Kidney tubule cell (primary cell): ENCODE measurements at regions not wholly inside any gene's neighbourhood (a gene's known extent, or its start where the extent isn't known, plus 50 kb on each side); places are given as distances from the start of the nearest gene placed in this dataset.
"Not testable (repeated sequence)": the region's sequence is repeated elsewhere in the genome, so short reads cannot be mapped to it uniquely, and the experiment has no call there.

Experiments
- DNase-seq: peaks from one replicate; pipeline ENCODE4 v3.0.0-alpha.2; 2018; ENCODE audit warnings: low spot score

GRCh38 chr22:40094485-40094884, 83.2 kb upstream of the TNRC6B start:
- no peak for DNase-seq

DNA sequence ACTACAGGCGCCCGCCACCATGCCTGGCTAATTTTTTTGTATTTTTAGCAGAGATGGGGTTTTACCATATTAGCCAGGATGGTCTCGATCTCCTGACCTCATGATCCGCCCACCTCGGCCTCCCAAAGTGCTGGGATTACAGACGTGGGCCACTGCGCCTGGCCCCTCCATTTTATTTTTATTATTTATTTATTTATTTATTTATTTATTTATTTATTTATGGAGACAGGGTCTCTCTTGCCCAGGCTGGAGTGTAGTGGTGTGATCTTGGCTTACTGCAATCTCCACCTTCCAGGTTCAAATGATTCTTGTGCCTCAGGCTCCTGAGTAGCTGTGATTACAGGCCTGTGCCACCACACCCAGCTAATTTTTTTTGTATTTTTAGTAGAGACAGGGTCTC, 77.8 kb upstream of the TNRC6B start:
- not testable (repeated sequence) for DNase-seq

- no peak for DNase-seq
Measured at GRCh38 chr22:40105755-40106154, 72.0 kb upstream of the TNRC6B start.

DNA sequence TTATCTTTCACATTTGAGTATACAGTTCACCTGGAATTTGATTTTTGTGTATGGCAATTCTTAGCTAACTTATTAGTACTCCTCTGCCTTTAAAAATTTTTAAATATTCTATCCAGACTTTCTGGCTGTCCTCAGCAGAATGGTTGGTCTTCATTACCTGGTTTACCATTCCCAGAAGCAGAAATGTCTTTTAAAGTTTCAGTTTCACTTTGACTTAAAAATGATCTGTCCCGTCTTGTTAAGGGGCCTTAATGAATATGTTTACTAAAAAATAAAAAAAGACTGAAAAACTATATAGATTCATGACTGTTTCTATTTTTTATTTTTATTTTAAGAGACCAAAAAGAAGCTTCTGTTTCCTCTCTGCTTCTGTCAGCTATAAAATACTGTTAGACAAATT, 70.5 kb upstream of the TNRC6B start:
- DNase-seq, result no peak

DNA sequence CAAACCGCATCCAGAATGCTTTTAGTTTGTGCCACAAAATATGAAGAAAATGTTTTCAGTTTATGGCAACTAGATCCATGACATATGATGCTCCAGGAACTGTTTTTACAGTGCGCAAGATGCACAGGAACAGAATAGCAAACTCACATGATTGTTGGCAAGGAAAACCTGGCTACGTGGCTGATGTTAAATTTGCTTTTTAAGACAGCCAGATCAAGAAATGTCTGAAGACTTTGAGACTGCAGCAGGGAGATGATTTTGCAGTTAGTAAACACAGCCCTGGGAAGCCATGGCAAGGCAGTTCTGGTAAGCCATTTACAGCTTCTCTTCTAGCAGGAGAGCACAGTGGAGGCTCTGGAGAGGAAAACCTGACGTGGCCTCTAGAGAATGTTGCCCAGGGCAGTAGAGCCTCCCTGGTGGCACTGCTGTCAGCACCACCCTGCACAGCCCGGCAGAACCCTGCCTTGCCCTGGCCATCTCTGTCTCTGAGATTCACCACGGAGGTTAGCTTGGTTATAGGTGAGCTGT, 69.8 kb upstream of the TNRC6B start:
- peak; percentile 72 for DNase-seq

DNA sequence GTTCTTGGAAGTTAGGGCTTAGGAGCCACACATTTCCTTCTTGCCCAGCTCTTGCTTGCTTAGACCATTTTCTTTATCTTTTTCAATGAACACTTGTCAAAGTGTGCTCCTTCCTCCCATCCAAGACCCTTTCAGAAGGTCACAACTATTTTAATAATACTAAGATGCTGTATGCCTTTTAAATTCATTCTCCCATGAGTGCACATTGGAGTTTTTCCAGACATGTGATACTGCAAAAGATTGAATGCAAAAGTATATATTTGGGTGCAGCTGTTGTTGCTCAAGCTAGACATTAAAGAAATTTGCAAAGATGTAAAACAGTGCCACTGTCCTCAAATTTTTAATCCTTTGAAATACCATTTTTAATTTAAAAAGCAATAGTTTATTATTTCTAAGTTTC, 69.3 kb upstream of the TNRC6B start:
- no peak for DNase-seq

GRCh38 chr22:40108926-40109325, 68.8 kb upstream of the TNRC6B start:
- DNase-seq, result not testable (repeated sequence)

- no peak for DNase-seq
Measured at GRCh38 chr22:40111451-40111850, 66.3 kb upstream of the TNRC6B start.

GRCh38 chr22:40112595-40112994, 65.1 kb upstream of the TNRC6B start:
- DNase-seq, result no peak

GRCh38 chr22:40113696-40114095, 64.0 kb upstream of the TNRC6B start:
- DNase-seq, result no peak

DNA sequence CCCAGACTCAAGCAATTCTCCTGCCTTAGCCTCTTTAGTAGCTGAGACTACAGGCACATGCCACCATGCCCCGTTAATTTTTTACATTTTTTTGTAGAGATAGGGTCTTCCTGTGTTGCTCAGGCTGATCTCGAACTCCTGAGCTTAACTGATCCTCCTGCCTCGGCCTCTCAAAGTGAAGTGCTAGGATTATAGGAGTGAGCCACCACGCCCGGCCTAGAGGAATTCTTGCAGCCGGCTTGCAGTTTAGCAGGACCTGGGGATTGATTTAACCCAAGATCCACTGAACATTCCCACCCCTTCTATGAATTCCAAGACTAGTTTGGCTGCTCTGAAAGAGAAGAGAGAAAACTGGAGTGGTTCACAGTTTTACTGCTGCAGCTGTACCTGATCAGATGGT, 63.3 kb upstream of the TNRC6B start:
- no peak for DNase-seq

DNA sequence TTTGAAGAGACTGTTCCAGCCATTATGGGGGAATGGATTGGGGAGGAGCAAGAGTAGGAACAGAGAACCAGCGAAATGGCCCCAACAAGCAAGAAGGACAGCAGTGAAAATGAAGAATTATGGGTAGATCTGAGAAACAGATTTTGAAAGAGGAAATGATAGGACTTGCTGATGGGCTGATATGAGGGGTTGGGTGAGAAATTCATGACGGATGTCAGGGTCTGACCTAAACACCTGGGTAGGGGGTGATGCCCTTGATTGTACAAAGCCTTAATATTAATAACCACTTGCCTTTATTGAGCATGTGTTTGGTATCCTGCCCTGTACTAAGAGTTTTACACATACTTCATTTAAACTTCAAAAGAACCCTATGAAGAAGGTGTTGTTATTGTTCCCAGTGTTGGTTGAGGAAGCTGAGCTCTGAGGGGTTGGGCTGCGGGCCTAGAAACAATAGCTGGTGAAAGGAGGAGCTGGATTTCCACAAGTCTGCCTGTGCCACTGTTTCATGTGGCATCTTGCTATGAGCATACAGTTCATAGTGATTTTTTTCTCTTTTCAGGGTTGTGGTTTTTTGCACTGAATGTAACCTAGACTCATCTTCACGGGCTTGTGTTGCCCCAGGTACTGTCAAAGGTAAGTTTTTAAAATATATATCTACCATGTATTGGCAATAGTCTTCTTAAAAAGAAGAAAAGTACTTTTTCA, 61.1 kb upstream of the TNRC6B start:
- no peak for DNase-seq

DNA sequence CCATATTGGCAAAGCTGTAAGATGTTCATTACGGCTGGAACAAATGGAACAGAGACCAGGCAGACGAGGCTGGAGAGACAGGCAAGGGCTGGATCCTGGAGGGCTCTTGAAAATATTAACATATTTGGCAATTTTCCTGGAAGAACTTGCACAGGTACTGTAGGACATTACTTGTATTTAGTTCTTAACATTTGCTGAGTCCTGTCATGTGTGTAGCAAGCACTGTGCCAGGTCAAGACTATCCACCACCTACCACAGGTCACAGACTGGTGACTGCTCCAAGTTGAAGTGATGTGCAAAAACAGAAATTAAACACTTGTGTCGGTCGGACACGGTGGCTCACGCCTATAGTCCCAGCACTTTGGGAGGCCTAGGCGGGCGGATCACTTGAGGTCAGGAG, 58.7 kb upstream of the TNRC6B start:
- no peak for DNase-seq

DNA sequence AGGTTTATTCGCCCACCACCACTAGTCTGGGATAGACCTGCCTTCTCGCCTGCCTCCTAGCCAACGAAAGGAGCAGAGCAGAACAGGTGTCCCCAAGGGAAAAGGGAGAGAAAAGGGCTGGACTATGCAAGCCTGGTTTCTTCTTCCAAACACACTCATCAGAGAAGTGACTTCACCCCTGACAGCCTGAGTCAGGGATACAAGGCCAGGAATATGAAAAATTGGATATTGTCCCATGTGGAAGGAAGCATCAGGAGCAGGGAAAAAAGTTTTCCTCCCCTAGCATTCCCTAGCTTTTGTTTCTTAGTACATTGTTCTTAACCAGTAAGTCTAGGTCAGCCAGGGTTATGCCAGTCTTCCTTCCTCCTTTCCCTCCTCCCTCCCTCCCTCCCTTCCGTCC, 56.9 kb upstream of the TNRC6B start:
- DNase-seq, result no peak

- no peak for DNase-seq
Measured at GRCh38 chr22:40121461-40121860, 56.3 kb upstream of the TNRC6B start.

DNA sequence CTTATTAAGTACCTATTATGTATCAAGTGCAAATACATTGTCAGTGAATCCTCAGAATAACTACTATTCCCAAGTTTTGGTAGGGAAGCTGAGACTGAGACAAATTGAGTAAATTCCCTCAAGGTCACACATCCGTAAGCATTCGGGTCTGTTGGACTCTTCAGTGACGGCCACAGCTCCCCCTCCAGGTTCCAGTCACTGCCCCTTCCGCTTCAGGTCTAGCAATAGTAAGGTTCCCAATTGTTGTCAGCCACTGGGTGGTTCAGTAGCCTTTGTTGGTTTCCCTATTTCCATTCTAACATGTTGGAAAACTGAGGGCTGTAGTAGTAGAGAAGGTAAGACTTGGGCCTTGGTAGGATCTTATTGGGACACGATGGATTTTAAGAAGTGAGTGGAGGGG, 54.9 kb upstream of the TNRC6B start:
- no peak for DNase-seq

DNA sequence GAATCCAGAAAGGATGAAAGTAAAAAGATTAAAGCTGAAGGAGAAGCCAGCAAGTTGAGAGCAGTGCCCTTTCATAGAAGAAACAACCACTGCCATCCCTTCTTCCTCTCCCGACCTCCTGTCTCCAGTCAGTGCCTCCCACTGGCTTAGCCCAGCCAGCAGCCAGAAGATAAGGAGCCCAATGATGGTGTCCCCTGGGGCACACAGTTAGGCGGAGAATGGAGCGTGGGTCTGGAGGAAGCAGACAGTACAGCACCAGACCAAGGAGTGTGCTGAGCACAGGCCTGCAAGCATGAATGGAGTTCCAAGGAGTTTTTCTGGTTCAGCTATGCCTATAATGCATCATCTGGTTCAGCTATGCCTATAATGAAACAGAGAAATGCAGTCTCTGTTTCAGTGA, 54.3 kb upstream of the TNRC6B start:
- DNase-seq, result no peak
